ENCODE measurements at regions not wholly inside any gene's neighbourhood (a gene's known extent, or its start where the extent isn't known, plus 50 kb on each side); places are given as distances from the start of the nearest gene placed in this dataset.

GRCh38 chr9:109940561-109940960 is 160.6 kb downstream of the PALM2AKAP2 start:
- TF ChIP-seq POLR2AphosphoS5 (IDR thresholded peaks at IDR 0.05; ENCODE audit: low read depth, low read length) (no peak), POLR2A (IDR thresholded peaks at IDR 0.05; ENCODE audit: low read depth, low read length) (no peak)

Data from GM12892 (cell line).